Progenitor cell of endocrine pancreas (in vitro differentiated cells): ENCODE measurements at regions not wholly inside any gene's neighbourhood (a gene's known extent, or its start where the extent isn't known, plus 50 kb on each side); places are given as distances from the start of the nearest gene placed in this dataset.
A peak's percentile ranks its signal among the peaks of the same experiment; 100 is the strongest.

Experiments used
- DNase-seq: peaks from one replicate; pipeline ENCODE4 v3.0.0; 2021; ENCODE audit warnings: low spot score; ENCODE audit not compliant: unreplicated experiment
- H3K27ac Mint-ChIP-seq: 2 replicates; pipeline ENCODE4 v1.8.0; 2021; ENCODE audit warnings: mild to moderate bottlenecking, moderate library complexity, mixed read lengths
- H3K27me3 Mint-ChIP-seq: 2 replicates; pipeline ENCODE4 v1.8.0; 2021; ENCODE audit warnings: mixed read lengths
- H3K36me3 Mint-ChIP-seq: 2 replicates; pipeline ENCODE4 v1.8.0; 2022; ENCODE audit warnings: mixed read lengths; ENCODE audit not compliant: insufficient read depth
- H3K4me1 Mint-ChIP-seq: 2 replicates; pipeline ENCODE4 v1.8.0; 2021; ENCODE audit warnings: low read depth, mixed read lengths
- H3K4me3 Mint-ChIP-seq: 2 replicates; pipeline ENCODE4 v1.8.0; 2021; ENCODE audit warnings: low read depth, mild to moderate bottlenecking, moderate library complexity, mixed read lengths
- H3K9me3 Mint-ChIP-seq: 2 replicates; pipeline ENCODE4 v1.8.0; 2021; ENCODE audit warnings: low read depth, mixed read lengths
- CTCF ChIP-seq: fragments of 200-600 bp; sonication (generic); IDR thresholded peaks from one replicate; pipeline ENCODE4 v1.5.0; 2021; ENCODE audit warnings: antibody characterized with exemption, mild to moderate bottlenecking; ENCODE audit not compliant: unreplicated experiment

DNA sequence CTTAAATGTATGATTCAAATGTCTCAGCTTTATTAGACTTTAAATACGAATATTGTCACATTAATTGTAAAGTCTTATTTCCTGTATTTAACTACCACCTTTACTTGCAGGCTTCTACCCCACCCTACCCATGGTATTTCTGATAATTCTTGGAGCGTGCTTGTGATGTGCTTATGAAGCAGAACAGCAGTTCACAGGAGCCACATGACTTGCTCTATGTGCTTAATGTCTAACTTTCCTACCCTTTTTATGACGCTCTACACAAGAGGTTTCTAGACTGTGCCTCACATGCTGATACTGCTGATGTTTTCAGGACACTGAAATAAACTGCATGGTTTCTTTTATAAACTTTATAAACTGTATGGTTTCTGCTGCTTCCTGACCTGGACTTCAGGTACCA lies 553.5 kb upstream of the CCDC54 start:
- TF ChIP-seq CTCF = no peak
- Mint-ChIP-seq H3K4me1 (peaks cover 34% of the 10 kb centered on the region), H3K36me3 (no peaks in the 10 kb centered on the region), H3K27ac (no peak overlapping the region), H3K4me3 (no peak overlapping the region), H3K9me3 (peaks cover 8% of the 10 kb centered on the region), H3K27me3 (no peaks in the 10 kb centered on the region)
- DNase-seq = no peak

GRCh38 chr3:106824856-106825255 lies 552.4 kb upstream of the CCDC54 start:
- DNase-seq = no peak
- Mint-ChIP-seq H3K4me3 (no peak overlapping the region), H3K27ac (peak overlapping the region; percentile 72), H3K4me1 (peaks cover 34% of the 10 kb centered on the region), H3K27me3 (no peaks in the 10 kb centered on the region), H3K9me3 (peaks cover 8% of the 10 kb centered on the region), H3K36me3 (no peaks in the 10 kb centered on the region)
- TF ChIP-seq CTCF = no peak

GRCh38 chr3:106825962-106826605 lies 551.2 kb upstream of the CCDC54 start:
- no peak overlapping the region for H3K4me3 Mint-ChIP-seq
- no peak for TF ChIP-seq CTCF
- DNase-seq = no peak
- H3K4me1 Mint-ChIP-seq = peaks cover 33% of the 10 kb centered on the region
- peaks cover 11% of the 10 kb centered on the region for H3K9me3 Mint-ChIP-seq
- H3K27me3 Mint-ChIP-seq = no peaks in the 10 kb centered on the region
- peaks cover 1% of the 10 kb centered on the region for H3K36me3 Mint-ChIP-seq
- peak overlapping the region; percentile 14 for H3K27ac Mint-ChIP-seq

- no peak for DNase-seq
- no peak for TF ChIP-seq CTCF
- no peaks in the 10 kb centered on the region for H3K27me3 Mint-ChIP-seq
- H3K9me3 Mint-ChIP-seq = peaks cover 13% of the 10 kb centered on the region
- no peak overlapping the region for H3K4me3 Mint-ChIP-seq
- H3K36me3 Mint-ChIP-seq = peaks cover 2% of the 10 kb centered on the region
- H3K27ac Mint-ChIP-seq = peak overlapping the region; percentile 47
- peaks cover 33% of the 10 kb centered on the region for H3K4me1 Mint-ChIP-seq
These were observed 550.4 kb upstream of the CCDC54 start for GRCh38 chr3:106826791-106827311.

- DNase-seq = no peak
- no peak for TF ChIP-seq CTCF
- Mint-ChIP-seq H3K36me3 (peaks cover 7% of the 10 kb centered on the region), H3K27ac (peak overlapping the region; percentile 47), H3K4me1 (peaks cover 33% of the 10 kb centered on the region), H3K4me3 (peak overlapping the region; percentile 29), H3K27me3 (no peaks in the 10 kb centered on the region), H3K9me3 (peaks cover 21% of the 10 kb centered on the region)
These were observed 549.6 kb upstream of the CCDC54 start for GRCh38 chr3:106827515-106828213.
